AG08395 (cell line): ENCODE measurements at regions not wholly inside any gene's neighbourhood (a gene's known extent, or its start where the extent isn't known, plus 50 kb on each side); places are given as distances from the start of the nearest gene placed in this dataset.
"Not testable (repeated sequence)": the region's sequence is repeated elsewhere in the genome, so short reads cannot be mapped to it uniquely, and the experiment has no call there.

Experiments used
- DNase-seq: peaks from one replicate; pipeline ENCODE4 v3.0.0; 2012; ENCODE audit warnings: mixed read lengths, low spot score

GRCh38 chr12:60724475-60724874, 1128.6 kb downstream of the SLC16A7 start:
- no peak for DNase-seq

GRCh38 chr12:60724984-60725383, 1129.2 kb downstream of the SLC16A7 start:
- DNase-seq = no peak

GRCh38 chr12:60752589-60752988, 1156.8 kb downstream of the SLC16A7 start:
- no peak for DNase-seq

- no peak for DNase-seq
These were observed 1162.4 kb downstream of the SLC16A7 start for GRCh38 chr12:60758224-60758623.

GRCh38 chr12:60760965-60761364, 1165.1 kb downstream of the SLC16A7 start:
- DNase-seq = no peak

DNA sequence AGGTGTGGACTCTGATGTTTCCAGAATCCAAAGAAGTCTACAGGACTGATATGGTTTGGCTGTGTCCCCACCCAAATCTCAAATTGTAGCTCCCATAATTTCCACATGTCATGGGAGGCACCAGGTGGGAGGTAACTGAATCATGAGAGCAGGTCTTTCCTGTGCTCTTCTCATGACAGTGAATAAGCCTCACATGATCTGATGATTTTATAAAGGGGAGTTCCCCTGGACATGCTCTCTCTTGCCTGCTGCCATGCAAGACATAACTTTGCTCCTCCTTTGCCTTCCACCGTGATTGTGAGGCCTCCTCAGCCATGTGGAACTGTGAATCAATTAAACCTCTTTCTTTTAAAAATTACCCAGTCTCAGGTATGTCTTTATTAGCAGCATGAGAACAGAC, 1205.3 kb downstream of the SLC16A7 start:
- DNase-seq = not testable (repeated sequence)

DNA sequence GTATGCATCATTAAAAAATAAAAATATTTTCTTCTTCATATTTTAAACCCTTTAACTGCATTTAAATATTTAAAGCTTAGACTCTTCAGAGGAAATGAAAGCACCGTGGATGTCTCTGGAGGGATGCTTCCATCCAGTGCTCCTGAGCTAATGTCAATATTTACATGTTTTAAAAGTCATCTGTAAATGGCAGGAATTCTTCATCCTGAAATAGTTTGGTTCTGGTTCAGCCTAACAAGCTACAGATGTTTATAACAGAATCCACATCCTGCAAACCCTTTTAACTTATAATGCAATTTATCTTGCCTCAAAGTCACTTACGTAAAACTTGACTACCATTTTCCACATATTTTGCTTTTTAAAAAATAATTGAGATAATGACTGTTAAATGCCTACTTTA, 1207.3 kb downstream of the SLC16A7 start:
- no peak for DNase-seq

GRCh38 chr12:60805364-60805763, 1209.5 kb downstream of the SLC16A7 start:
- DNase-seq = no peak

GRCh38 chr12:60819794-60820193, 1224.0 kb downstream of the SLC16A7 start:
- DNase-seq = no peak

DNA sequence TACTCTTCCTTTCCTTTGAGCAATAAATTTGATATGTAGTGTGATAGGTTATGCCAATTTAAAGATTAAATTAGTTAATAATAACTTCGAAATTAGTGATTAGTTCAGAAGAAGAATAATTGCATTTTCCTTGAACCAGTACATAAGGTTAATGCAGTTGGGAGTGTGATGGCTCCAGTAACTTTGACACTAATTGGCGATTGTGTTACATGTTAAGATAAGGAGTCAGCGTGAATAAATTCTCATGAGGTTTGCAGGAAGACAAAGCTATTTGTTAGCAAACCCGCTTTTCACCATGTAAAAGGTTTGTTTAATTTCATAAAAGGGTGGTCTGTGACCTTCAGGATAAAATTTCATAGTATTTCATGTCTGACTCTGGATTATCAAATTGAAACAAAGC, 1226.8 kb downstream of the SLC16A7 start:
- DNase-seq = no peak

DNA sequence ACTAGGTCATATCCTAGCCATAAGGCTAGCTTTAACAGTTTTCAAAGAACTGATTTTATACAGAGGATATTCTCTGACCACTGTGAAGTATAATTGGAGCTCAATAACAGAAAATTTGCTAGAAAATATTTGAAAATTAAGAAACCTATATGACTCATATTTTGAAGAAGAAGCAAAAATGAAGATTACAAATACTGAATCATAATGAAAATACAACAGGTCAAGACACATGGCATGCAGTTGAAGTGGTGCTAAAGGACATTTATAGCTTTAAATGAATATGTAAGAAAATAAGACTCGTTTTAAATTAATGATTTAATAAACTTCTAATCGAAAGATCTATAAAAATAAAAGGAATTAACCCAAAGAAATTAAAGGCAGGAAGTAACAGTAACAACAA, 1234.6 kb downstream of the SLC16A7 start:
- no peak for DNase-seq

- no peak for DNase-seq
These were observed 1236.5 kb downstream of the SLC16A7 start for GRCh38 chr12:60832290-60832689.

DNA sequence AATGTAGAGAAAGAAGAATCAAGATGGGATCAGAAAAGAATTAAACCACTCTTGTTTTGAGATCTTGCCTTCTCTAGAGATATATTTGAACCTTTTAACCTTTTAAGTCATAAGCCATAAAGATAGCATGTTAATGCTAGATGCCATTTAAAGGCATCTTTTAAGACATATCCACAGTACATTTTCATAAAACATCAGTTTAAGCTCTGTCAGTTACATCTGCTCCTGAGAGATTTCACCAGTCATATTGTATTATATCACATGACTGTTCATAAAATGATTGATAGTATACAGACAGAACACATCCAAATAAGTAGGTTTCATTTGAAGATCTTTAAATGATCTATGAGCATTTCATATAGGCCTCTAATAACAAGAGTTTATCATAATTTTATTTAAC, 1238.5 kb downstream of the SLC16A7 start:
- DNase-seq = no peak

GRCh38 chr12:60834806-60835205, 1239.0 kb downstream of the SLC16A7 start:
- no peak for DNase-seq

DNA sequence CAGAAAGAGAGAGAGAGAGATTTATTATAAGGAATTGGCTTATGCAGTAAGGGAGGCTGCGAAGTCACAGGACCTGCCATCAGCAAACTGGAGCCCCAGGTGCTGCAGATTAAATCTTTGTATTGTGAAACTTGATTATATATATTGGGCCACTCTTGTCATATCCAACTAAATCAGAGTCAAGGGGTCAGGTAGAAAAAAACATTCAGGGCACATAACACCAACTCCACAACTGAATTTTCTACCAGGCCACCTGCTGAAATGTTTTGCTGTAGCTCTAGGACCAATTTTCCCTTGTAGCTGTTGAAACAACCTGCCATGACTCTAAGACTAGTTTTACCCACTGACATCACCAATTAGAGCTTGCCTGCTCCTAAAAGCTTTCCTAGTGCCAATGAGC, 1240.8 kb downstream of the SLC16A7 start:
- no peak for DNase-seq

- no peak for DNase-seq
These were observed 1246.4 kb downstream of the SLC16A7 start for GRCh38 chr12:60842181-60842580.

DNA sequence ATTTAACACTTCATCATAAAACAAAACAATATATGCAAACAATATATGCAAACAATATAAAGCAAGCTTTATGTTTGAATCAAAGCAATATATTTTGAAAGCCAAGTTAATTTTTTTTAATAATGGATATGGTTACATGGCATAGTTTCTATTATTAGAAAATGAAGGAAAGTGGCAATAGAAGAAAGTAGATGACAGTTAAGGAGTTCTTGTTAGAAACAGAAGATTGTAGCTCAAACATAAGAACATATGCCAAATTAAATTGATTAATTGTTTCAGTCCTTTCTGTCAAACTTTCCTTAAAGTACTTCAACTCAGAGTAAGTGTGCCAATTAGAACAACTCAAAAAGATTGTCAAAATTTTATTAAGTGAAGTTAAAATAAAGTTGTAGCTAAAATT, 1248.3 kb downstream of the SLC16A7 start:
- no peak for DNase-seq

DNA sequence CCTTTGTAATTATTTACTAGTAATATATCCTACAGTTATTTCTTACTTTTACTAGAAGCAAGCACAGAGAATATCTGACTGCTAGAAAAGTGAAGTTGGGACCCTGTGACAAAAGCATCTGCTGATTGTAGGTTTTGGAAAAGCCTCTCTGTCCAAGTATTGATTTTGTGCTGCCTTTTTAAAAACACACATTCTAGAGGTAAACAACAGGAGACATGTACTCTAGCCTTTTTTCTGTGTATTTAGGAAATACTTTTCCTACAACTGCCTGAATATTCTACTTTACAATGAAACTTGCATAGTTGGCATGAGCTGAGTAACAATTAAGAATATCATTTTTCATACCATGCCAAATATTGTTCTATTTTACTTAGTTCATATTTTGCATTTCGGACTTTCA, 1249.0 kb downstream of the SLC16A7 start:
- no peak for DNase-seq

DNA sequence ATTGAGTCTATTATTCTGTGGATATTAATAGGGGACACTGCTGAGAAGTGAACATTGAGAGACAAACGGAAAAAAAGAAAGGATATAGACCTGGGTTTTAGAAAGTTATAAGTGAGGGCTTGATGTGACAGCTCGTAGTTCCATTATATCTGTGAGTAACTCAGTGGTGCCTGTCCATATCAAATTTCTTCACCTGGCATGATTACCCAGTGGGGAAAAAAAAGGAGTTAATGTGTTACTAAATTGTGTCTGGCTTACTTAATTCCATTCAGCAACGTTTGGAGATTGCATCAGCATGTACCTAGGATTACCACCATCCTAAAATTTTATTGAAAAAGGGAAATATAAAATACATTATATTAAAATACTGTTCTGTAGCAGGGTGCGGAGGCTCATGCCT, 1249.9 kb downstream of the SLC16A7 start:
- DNase-seq = no peak

- no peak for DNase-seq
These were observed 1251.5 kb downstream of the SLC16A7 start for GRCh38 chr12:60847281-60847680.

- DNase-seq = no peak
These were observed 1253.9 kb downstream of the SLC16A7 start for GRCh38 chr12:60849723-60850122.

DNA sequence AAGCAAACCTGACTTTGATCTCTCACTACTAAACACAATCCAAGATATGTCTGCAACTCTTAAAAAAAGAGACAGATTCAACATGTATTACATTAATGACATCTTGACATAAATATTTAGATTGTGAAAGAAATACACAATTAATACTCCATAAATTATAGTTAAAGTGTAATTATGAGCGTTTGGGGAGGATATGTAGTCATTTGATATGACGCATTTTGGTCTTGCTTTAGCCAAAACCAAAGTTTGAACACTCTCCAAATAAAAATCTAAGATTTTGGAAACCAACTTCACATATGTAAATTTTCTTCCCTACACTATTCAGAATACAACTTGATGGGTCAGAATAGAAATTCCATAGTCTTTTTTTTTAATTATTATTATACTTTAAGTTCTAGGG, 1257.6 kb downstream of the SLC16A7 start:
- no peak for DNase-seq

DNA sequence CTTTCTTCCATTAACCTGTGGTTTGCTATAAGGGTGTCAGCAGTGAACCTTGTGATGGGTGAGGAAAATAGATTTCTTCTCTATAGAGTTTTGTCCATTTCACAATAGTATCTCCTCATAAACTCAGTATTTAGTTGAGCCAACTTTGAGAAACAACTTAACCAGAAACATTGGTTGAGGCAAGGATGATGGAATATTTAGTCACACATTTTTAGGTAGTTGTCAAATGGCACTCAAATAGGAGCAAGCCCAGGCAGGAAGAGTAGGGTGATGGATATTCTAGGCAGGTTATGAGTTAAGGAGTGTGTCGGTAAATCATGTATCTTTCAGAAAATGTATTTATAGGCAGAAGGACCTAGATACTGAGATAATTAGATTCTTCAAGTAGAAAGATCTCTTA, 1267.6 kb downstream of the SLC16A7 start:
- DNase-seq = no peak

GRCh38 chr12:60872219-60872618, 1276.4 kb downstream of the SLC16A7 start:
- DNase-seq = no peak
